Choroid plexus epithelial cell (primary cell): ENCODE measurements at regions not wholly inside any gene's neighbourhood (a gene's known extent, or its start where the extent isn't known, plus 50 kb on each side); places are given as distances from the start of the nearest gene placed in this dataset.

Experiments
- DNase-seq: peaks from one replicate; pipeline ENCODE4 v3.0.0-alpha.2; 2010; ENCODE audit warnings: low read depth
- H3K4me3 ChIP-seq: 2 replicates; pipeline ENCODE4 v1.5.1; 2011; ENCODE audit warnings: low read depth, mild to moderate bottlenecking, control low read depth, low read length, moderate library complexity
- TF ChIP-seq, protein P1 (sequence below): conservative IDR thresholded peaks from 2 replicates; pipeline ENCODE4 v1.5.1; 2011; ENCODE audit warnings: low read depth, mild to moderate bottlenecking, control low read depth, inconsistent platforms, low read length, moderate library complexity

DNA sequence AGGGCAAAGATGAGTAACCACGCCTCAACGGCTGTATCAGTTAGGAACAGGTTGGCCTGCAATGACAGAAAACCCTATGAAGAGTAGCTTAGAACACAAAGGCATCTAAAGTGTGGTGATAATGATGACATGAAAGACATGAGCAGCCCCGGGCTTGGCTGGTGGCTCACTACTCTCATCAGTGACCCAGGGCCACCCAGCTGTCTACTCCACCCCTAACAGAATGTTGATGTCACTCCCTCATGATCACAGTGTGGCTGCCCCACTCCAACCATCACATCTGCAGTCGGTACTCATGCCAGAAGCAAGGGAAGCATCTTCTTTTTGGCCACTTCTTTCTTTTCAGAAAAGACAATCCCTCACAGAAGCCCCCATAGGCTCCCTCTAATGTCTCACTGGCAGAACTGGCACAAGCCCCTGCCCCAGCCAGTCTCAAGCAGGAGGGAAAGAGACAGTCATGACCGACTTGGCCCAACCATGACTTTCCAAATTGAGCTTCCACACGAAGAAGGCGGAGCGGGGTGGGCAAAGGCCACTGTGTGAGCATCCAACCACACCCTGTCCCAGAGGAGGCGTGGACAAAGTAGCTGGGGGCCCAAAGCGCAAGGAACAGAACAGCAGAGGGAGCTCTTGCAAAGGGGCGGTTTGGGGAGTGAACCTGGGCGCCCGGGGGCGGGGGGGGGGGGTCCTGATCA, 72.0 kb upstream of the IQSEC1 start:
- TF ChIP-seq, protein P1, sequence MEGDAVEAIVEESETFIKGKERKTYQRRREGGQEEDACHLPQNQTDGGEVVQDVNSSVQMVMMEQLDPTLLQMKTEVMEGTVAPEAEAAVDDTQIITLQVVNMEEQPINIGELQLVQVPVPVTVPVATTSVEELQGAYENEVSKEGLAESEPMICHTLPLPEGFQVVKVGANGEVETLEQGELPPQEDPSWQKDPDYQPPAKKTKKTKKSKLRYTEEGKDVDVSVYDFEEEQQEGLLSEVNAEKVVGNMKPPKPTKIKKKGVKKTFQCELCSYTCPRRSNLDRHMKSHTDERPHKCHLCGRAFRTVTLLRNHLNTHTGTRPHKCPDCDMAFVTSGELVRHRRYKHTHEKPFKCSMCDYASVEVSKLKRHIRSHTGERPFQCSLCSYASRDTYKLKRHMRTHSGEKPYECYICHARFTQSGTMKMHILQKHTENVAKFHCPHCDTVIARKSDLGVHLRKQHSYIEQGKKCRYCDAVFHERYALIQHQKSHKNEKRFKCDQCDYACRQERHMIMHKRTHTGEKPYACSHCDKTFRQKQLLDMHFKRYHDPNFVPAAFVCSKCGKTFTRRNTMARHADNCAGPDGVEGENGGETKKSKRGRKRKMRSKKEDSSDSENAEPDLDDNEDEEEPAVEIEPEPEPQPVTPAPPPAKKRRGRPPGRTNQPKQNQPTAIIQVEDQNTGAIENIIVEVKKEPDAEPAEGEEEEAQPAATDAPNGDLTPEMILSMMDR, result no peak
- DNase-seq, result no peak
- no peak overlapping the region for H3K4me3 ChIP-seq

DNA sequence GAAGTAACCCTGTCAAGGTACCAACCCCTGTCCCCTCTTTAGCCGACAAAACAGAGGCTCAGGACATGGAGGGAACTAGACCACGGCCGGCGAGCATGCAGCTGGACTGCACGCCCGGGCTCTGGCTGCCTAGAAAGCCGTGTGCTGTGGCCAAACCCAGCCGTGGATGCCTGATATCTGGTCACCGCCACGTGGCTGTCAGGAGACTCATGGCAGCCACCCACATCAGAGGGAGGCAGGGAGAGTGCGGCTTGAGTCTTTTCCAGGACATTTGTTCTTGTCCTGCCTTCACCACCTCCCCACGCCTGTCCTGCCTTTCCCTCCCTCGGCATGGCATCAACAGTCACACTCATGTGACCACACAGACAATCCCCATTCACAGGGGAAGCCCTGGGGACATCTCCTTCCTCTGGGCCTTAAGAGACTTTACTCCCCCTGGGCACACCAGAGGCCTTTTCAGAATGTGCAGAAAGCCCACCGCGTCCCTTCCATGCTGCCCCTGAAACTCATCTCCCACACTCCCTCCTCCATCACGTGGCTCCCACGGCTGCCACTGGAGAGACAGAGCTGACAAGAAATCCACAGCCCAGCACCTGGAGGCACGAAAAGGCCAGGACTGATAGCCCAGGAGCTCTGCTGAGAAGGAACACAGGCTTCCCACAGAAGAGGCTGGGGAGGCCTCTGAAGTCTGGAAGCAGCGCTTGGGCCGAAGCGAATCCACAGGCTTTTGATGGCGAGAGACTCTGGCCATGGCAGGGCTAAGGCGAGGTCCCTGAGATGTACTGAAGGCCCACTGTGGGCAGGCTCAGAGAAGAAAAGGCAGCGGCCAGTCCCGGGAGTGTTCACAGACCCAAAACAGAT, 71.2 kb upstream of the IQSEC1 start:
- H3K4me3 ChIP-seq, result no peak overlapping the region
- no peak for DNase-seq
- TF ChIP-seq, protein P1, result no peak

DNA sequence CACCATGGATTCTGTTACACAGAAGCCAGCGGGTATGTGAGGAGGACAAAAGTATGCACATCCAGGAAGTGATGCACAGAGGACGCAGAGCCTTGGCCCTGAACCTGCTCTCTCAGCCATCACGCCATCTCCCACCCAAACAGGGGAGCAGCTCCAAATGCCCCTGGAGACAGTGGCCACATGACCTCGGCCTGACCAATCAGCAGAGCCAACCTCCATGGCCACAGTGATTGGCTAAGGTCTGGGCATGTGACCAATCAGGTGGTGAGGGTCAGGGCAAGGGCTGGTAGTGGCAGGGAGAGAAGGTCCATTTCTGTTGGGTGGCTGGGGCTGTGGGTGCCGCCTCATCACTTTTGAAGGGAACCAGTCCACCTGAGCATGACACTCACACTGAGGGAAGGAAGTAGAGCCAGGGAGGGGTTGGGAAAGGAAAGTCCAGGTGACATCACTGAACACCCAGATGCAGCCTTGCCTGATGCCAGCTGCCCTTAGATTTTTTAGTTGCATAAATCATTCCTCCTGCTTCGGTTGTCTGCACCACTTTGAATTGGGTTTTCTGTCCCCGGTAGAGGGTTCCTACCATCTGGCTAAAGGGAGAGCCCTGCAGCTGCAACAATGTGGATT, 70.3 kb upstream of the IQSEC1 start:
- TF ChIP-seq, protein P1, result no peak
- DNase-seq, result no peak

DNA sequence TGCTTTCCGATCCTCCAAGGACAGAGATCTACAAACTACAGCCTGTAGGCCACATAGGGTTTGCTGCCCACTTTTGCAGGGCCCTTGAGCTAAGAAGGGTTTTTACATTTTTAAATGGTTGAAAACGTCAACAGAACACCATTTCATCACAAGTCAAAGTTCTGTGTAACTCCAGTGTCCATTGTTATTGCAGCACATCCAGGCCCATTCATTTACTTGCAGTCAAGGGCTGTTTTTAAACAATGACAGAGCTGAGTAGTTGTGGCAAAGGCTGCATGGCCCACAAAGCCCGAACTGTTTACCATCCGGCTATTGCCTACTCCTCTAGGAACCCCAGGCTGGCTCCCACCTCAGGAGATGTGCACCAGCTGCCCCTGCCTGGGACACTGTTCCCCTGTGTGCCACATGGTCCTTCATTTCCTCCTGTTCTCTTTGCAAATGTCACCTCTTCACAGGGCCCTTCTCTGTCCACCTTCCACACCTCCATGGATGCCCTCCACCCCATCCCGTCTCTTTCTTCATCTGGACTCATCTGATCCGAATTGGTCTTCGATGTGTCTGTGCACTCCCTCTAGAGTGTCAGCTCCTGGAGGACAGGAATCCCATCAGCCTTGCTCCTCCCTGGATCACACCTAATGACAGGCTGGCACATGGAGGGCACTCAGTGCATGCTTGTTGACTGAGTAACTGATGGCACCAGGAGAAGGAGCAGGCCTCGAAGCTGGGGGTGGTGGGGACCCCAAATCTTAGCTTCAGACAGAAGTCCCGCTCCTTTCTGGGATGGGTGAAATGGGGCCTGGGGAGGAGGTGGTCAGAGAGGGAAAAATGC, 69.5 kb upstream of the IQSEC1 start:
- TF ChIP-seq, protein P1, result no peak
- no peak for DNase-seq

More for the DNA sequence above, 70.3 kb upstream of the IQSEC1 start:
- H3K4me3 ChIP-seq, result no peak overlapping the region

DNA sequence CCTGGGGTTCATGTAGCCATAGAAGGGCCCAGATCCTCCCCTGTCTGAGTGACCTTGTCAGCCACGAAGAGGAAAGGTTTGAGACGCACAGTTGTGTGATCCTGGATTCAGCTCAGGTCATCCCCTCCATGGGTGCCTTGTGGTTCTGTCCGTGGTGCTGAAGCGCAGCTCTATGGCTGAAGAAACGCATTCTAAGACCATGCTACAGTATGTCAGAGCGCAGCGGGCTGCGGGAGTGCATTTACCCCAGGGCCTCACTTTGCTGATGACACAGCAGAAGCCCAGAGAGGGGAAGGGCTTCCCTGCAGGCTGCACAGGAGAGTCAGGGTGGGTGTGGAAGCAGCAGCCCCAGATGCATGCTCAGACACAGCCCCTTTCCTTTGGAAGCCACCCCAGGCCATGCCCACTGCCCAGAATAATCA, 68.8 kb upstream of the IQSEC1 start:
- TF ChIP-seq, protein P1, result no peak
- H3K4me3 ChIP-seq, result no peak overlapping the region
- peak; percentile 46 for DNase-seq

More for the DNA sequence above, 69.5 kb upstream of the IQSEC1 start:
- H3K4me3 ChIP-seq, result no peak overlapping the region

DNA sequence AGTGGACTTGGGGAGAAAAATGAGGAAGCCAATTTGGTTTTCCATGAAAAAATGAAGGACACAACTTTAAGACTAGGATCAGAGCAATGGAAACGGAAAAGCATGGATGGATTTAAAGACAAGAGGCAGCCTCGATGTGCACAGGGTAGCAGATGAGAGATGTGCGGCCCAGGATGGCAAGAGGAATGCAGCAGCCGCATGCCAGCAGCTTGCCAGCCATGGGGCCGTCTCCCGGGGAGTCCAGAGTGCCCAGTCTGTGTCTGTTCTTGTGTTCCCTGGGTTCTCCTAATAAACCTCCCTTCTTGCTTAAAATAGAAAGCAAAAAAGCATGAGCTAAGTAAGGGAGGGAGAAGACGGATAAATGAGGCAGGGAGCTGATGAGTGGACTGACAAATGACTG, 68.0 kb upstream of the IQSEC1 start:
- TF ChIP-seq, protein P1, result no peak

More for the DNA sequence above, 68.0 kb upstream of the IQSEC1 start:
- DNase-seq, result no peak
- H3K4me3 ChIP-seq, result no peak overlapping the region
